ENCODE measurements at regions not wholly inside any gene's neighbourhood (a gene's known extent, or its start where the extent isn't known, plus 50 kb on each side); places are given as distances from the start of the nearest gene placed in this dataset.

GRCh38 chr9:106172265-106172664, 477.9 kb downstream of the TMEM38B start:
- 91 to 92% methylated on average over 1 of the region's 1 CpG for WGBS, 2 donors
- H3K36me3 ChIP-seq (ENCODE audit: control insufficient read depth in 4 of 4, insufficient read depth in 4 of 4, low read length in 4 of 4): no peaks in the 10 kb centered on the region
- no peak for TF ChIP-seq CTCF (IDR thresholded peaks at IDR 0.05; ENCODE audit: control extremely low read depth, extremely low read depth)
- no peaks in the 10 kb centered on the region for H3K27me3 ChIP-seq (ENCODE audit: control insufficient read depth in 3 of 3, insufficient read depth in 3 of 3, low read length in 2 of 3)
- no peak for DNase-seq
- no peak overlapping the region for H3K9ac ChIP-seq (ENCODE audit: insufficient read depth in 1 of 2, low read length in 2 of 2)
- no peaks in the 10 kb centered on the region for H3K9me3 ChIP-seq (ENCODE audit: control insufficient read depth in 4 of 4, insufficient read depth in 3 of 4, low read length in 3 of 4)
- no peak for ATAC-seq (ENCODE audit: insufficient read depth, low FRiP score)
- H3K4me3 ChIP-seq: no peak overlapping the region
- no peak overlapping the region for H3K27ac ChIP-seq (ENCODE audit: low read depth in 1 of 2, low read length in 1 of 2)
- H3K4me1 ChIP-seq (ENCODE audit: control insufficient read depth in 5 of 5, insufficient read depth in 5 of 5, low read length in 5 of 5): no peaks in the 10 kb centered on the region

GRCh38 chr9:106174346-106174745, 480.0 kb downstream of the TMEM38B start:
- WGBS, 2 donors: 66 to 81% methylated on average over 2 of the region's 2 CpGs
- TF ChIP-seq CTCF (IDR thresholded peaks at IDR 0.05; ENCODE audit: control extremely low read depth, extremely low read depth): no peak
- H3K4me1 ChIP-seq (ENCODE audit: control insufficient read depth in 5 of 5, insufficient read depth in 5 of 5, low read length in 5 of 5): no peaks in the 10 kb centered on the region
- H3K36me3 ChIP-seq (ENCODE audit: control insufficient read depth in 4 of 4, insufficient read depth in 4 of 4, low read length in 4 of 4): no peaks in the 10 kb centered on the region
- no peak overlapping the region for H3K9ac ChIP-seq (ENCODE audit: insufficient read depth in 1 of 2, low read length in 2 of 2)
- no peak overlapping the region for H3K4me3 ChIP-seq
- ATAC-seq (ENCODE audit: insufficient read depth, low FRiP score) (no peak), DNase-seq (no peak)
- H3K27me3 ChIP-seq (ENCODE audit: control insufficient read depth in 3 of 3, insufficient read depth in 3 of 3, low read length in 2 of 3): no peaks in the 10 kb centered on the region
- no peaks in the 10 kb centered on the region for H3K9me3 ChIP-seq (ENCODE audit: control insufficient read depth in 4 of 4, insufficient read depth in 3 of 4, low read length in 3 of 4)
- no peak overlapping the region for H3K27ac ChIP-seq (ENCODE audit: low read depth in 1 of 2, low read length in 1 of 2)

- no peak overlapping the region for H3K4me3 ChIP-seq
Measured at GRCh38 chr9:106177216-106177615, 482.9 kb downstream of the TMEM38B start.

More at GRCh38 chr9:106177216-106177615, 482.9 kb downstream of the TMEM38B start:
- Histone ChIP-seq H3K4me1 (ENCODE audit: control insufficient read depth in 5 of 5, insufficient read depth in 5 of 5, low read length in 5 of 5) (no peaks in the 10 kb centered on the region), H3K27me3 (ENCODE audit: control insufficient read depth in 3 of 3, insufficient read depth in 3 of 3, low read length in 2 of 3) (no peaks in the 10 kb centered on the region), H3K9me3 (ENCODE audit: control insufficient read depth in 4 of 4, insufficient read depth in 3 of 4, low read length in 3 of 4) (no peaks in the 10 kb centered on the region), H3K9ac (ENCODE audit: insufficient read depth in 1 of 2, low read length in 2 of 2) (no peak overlapping the region), H3K36me3 (ENCODE audit: control insufficient read depth in 4 of 4, insufficient read depth in 4 of 4, low read length in 4 of 4) (no peaks in the 10 kb centered on the region), H3K27ac (ENCODE audit: low read depth in 1 of 2, low read length in 1 of 2) (no peak overlapping the region)
- TF ChIP-seq CTCF (IDR thresholded peaks at IDR 0.05; ENCODE audit: control extremely low read depth, extremely low read depth): no peak
- WGBS, 2 donors: 81 to 93% methylated on average over 1 of the region's 1 CpG
- ATAC-seq (ENCODE audit: insufficient read depth, low FRiP score): no peak
- no peak for DNase-seq
